Adrenal gland (tissue), 5 donors: ENCODE measurements at regions not wholly inside any gene's neighbourhood (a gene's known extent, or its start where the extent isn't known, plus 50 kb on each side); places are given as distances from the start of the nearest gene placed in this dataset.

ENCODE experiments used
- POLR2A ChIP-seq, 2 donors: fragments of 450-650 bp; IDR thresholded peaks; one replicate each; pipeline ENCODE4 v1.6.1; 2017; ENCODE audit warnings: antibody characterized with exemption in 2 of 2, mild to moderate bottlenecking in 2 of 2, moderate library complexity in 1 of 2
- TF ChIP-seq, protein P1 (sequence below), 6 experiments: fragments of 450-650 bp in 4 of 6; fragments of 200-600 bp in 2 of 6; sonication (generic) in 1 of 6; IDR thresholded peaks; 1 replicate in 5 of 6; 2 replicates in 1 of 6; pipeline versions ENCODE4 v1.5.1 to v1.8.0; 2016 to 2021; ENCODE audit warnings: antibody characterized with exemption in 6 of 6, mild to moderate bottlenecking in 2 of 6, moderate library complexity in 1 of 6
- donor health status: DM: no; HTN: no; CAD: no.

DNA sequence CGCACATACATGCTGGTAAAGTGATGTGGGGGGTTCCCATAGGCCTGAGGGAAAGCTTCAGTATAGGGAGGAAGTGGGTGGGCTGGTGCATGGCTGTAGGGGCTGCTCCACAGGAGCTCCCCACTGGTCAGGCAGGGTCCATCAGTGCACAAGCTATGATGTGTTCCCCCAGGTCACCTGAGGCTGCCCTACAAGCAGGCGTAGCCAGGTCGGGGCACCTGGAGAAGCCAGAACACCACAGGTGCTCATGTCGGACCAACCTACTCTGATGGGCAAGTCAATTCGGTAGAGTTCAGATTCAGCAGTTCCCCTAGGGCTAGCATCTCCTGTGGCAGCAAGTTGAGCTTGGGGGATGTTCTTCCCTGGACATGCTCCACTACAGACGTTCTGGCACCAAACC, 103.3 kb upstream of the EPHA5 start:
- TF ChIP-seq, protein P1, sequence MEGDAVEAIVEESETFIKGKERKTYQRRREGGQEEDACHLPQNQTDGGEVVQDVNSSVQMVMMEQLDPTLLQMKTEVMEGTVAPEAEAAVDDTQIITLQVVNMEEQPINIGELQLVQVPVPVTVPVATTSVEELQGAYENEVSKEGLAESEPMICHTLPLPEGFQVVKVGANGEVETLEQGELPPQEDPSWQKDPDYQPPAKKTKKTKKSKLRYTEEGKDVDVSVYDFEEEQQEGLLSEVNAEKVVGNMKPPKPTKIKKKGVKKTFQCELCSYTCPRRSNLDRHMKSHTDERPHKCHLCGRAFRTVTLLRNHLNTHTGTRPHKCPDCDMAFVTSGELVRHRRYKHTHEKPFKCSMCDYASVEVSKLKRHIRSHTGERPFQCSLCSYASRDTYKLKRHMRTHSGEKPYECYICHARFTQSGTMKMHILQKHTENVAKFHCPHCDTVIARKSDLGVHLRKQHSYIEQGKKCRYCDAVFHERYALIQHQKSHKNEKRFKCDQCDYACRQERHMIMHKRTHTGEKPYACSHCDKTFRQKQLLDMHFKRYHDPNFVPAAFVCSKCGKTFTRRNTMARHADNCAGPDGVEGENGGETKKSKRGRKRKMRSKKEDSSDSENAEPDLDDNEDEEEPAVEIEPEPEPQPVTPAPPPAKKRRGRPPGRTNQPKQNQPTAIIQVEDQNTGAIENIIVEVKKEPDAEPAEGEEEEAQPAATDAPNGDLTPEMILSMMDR (IDR thresholded peaks at IDR 0.05) = no peak
- TF ChIP-seq POLR2A (IDR thresholded peaks at IDR 0.05) = no peak
